ENCODE measurements at regions not wholly inside any gene's neighbourhood (a gene's known extent, or its start where the extent isn't known, plus 50 kb on each side); places are given as distances from the start of the nearest gene placed in this dataset.
"Not testable (repeated sequence)": the region's sequence is repeated elsewhere in the genome, so short reads cannot be mapped to it uniquely, and the experiment has no call there.

DNA sequence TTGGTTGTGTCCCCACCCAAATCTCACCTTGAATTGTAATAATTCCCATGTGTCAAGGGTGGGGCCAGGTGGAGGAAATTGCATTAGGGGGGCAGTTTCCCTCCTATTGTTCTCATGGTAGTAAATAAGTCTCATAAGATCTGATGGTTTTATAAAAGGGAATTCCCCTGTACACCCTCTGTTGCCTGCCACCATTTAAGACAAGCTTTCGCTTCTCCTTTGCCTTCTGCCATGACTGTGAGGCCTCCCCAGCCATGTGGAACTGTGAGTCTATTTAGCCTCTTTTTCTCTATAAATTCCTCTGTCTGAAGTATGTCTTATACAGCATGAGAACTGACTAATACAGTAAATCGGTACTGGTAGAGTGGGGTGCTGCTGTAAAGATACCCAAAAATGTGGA is 187.9 kb upstream of the CDKN2B start:
- TF ChIP-seq, protein P1, sequence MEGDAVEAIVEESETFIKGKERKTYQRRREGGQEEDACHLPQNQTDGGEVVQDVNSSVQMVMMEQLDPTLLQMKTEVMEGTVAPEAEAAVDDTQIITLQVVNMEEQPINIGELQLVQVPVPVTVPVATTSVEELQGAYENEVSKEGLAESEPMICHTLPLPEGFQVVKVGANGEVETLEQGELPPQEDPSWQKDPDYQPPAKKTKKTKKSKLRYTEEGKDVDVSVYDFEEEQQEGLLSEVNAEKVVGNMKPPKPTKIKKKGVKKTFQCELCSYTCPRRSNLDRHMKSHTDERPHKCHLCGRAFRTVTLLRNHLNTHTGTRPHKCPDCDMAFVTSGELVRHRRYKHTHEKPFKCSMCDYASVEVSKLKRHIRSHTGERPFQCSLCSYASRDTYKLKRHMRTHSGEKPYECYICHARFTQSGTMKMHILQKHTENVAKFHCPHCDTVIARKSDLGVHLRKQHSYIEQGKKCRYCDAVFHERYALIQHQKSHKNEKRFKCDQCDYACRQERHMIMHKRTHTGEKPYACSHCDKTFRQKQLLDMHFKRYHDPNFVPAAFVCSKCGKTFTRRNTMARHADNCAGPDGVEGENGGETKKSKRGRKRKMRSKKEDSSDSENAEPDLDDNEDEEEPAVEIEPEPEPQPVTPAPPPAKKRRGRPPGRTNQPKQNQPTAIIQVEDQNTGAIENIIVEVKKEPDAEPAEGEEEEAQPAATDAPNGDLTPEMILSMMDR (IDR thresholded peaks at IDR 0.05) = not testable (repeated sequence)
- TF ChIP-seq POLR2A (IDR thresholded peaks at IDR 0.05) = not testable (repeated sequence)

Measured in esophagus squamous epithelium (tissue), 4 donors.